Cardiac fibroblast (primary cell): ENCODE measurements at regions not wholly inside any gene's neighbourhood (a gene's known extent, or its start where the extent isn't known, plus 50 kb on each side); places are given as distances from the start of the nearest gene placed in this dataset.

Experiments
- DNase-seq, 2 donors: peaks; one replicate each; pipeline versions ENCODE4 v3.0.0 to v3.0.0-alpha.2; 2010; ENCODE audit warnings: low read depth in 2 of 2
- H3K4me3 ChIP-seq, 2 donors: replicated peaks in 1 of 2; 1 replicate in 1 of 2; 2 replicates in 1 of 2; pipeline ENCODE4 v1.5.1; 2011; ENCODE audit warnings: low read depth in 2 of 2, low read length in 2 of 2, mild to moderate bottlenecking in 2 of 2, moderate library complexity in 1 of 2
- CTCF ChIP-seq: IDR thresholded peaks from one replicate; pipeline ENCODE4 v1.5.1; 2011; ENCODE audit warnings: low read depth, mild to moderate bottlenecking, low read length, inconsistent platforms

DNA sequence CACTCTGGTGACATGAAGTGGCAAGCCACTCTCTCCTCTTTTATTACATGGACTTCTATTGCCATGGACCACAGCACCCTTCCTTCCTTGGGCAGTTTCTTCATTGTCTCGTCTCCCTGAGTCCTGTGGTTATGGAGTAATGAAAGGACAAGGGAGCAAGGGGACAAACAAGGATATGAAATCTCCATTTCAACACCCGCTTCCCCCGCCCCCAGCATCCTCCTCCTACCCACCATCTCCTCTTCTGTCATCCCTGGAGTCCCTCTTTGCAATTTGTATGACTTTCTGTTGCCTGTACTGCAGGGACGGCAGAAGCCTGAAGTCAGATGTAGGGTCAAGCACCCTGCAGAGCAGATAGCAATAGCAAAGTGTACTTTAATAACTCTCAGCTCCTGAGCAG, 300.7 kb upstream of the CLINT1 start:
- DNase-seq, result no peak
- no peak overlapping the region for H3K4me3 ChIP-seq
- TF ChIP-seq CTCF, result no peak

GRCh38 chr5:158155811-158156505, 297.0 kb upstream of the CLINT1 start:
- TF ChIP-seq CTCF, result no peak
- DNase-seq, result no peak
- H3K4me3 ChIP-seq, result no peak overlapping the region

DNA sequence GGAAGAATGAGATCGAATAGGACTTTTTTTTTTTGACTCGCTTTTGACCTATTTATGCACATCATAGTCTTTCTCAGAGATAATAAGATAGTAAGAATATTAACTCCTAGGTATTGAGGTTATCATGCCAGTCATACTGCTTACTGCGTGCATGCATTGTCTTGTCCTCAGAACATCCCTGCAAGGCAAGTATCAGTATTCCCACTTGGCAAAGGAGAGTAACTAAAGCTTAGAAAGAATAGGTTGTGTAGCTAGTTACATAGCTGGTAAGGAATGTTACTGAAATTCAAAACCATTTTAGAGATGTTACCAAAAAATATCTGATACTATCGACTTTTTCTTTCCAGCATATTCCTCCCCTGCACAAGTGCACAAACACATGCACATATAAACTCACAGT, 296.1 kb upstream of the CLINT1 start:
- no peak for DNase-seq
- H3K4me3 ChIP-seq, result no peak overlapping the region
- TF ChIP-seq CTCF, result no peak

DNA sequence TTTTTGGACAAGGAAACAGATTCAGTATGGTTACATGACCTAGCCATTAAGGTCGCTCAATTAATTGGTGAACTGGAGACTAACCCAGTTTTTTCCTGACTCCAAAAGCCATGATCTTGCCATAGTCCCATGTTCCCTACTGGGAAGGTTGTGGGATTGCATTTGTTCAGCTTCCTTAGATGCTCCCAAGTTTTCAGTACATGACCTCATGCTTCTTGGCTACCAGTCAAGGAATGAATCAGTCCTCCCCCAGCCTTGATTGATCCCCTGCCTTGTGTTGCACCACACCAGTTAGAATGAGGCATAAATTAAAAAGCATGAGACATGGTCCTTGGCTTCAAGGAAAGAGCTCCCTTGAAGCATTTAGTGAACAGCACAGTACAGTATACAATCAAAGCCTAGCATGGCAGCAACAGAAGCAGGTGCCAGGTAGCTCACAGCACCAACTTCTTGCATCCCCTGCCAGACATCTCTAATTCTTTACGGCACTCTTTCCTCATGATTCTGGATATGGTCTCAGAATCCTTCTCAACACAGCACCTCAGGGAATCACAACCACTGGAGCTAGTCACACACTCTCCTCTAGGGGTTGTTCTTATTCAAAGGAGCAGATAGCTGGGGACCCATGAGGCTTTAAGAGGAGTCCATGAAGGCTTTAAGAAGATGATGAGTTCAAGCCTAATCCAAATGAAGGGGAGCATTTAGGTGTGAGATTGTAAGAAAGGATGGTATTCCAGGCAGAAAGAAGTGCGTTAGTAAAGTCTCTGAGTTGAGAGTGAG, 295.5 kb upstream of the CLINT1 start:
- peak; percentile 61 to 84 for DNase-seq
- no peak for TF ChIP-seq CTCF
- no peak overlapping the region for H3K4me3 ChIP-seq

GRCh38 chr5:158153508-158153907, 294.6 kb upstream of the CLINT1 start:
- TF ChIP-seq CTCF, result no peak
- DNase-seq, result no peak
- H3K4me3 ChIP-seq, result no peak overlapping the region

DNA sequence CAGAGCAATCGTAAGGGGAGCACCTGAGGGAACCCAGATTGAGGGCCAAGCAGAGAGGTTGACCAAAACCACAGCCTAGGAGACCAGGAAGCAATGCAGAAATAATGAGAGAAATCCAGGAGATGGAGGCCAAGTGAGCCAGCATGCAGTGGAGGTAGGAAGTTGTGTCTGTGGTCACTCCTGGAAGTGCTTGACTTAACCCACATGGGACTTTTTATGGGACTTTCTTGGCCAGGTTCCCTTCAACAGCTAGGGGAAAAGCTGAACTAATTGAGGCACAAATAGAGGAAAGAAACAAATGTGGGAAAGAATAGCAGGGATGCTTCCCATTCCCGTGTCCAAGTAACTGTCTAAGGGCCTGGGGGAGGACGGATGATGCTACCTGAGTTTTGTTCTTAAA, 293.2 kb upstream of the CLINT1 start:
- DNase-seq, result no peak
- TF ChIP-seq CTCF, result no peak
- no peak overlapping the region for H3K4me3 ChIP-seq

DNA sequence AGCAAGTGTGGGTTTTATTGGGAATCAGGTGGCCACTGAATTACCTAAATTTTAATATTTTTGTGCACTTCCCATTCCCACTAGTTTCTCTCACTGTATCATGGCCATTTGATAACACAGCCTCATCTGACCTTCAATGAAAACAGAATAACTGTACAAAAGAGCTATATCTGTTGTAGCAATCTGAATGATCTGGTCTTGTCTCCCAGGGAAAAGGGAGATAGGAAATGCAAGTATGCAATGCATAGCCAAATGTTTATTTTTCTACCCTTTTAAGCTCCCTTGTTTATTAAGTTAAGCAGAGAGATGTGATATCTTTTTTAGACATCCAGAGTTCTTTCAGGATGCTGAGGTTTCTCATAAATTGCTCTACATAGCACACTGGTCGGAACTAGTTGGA, 288.3 kb upstream of the CLINT1 start:
- H3K4me3 ChIP-seq, result no peak overlapping the region
- DNase-seq, result no peak
- no peak for TF ChIP-seq CTCF
